ENCODE measurements at regions not wholly inside any gene's neighbourhood (a gene's known extent, or its start where the extent isn't known, plus 50 kb on each side); places are given as distances from the start of the nearest gene placed in this dataset.

- TF ChIP-seq EZH2 (IDR thresholded peaks at IDR 0.05; ENCODE audit: insufficient read depth, poor library complexity, severe bottlenecking): no peak
- TF ChIP-seq EZH2phosphoT487 (IDR thresholded peaks at IDR 0.05; ENCODE audit: insufficient read depth, low read depth): no peak
Measured at GRCh38 chr13:84543962-84544361, 661.7 kb upstream of the SLITRK1 start.
